HG03025 (cell line): ENCODE measurements at regions not wholly inside any gene's neighbourhood (a gene's known extent, or its start where the extent isn't known, plus 50 kb on each side); places are given as distances from the start of the nearest gene placed in this dataset.

Experiments used
- ATAC-seq: cut with Tn5 transposase; IDR thresholded peaks from one replicate; pipeline ENCODE4 v1.9.1; 2021; ENCODE audit warnings: mild to moderate bottlenecking, moderate library complexity; ENCODE audit not compliant: unreplicated experiment, low FRiP score

DNA sequence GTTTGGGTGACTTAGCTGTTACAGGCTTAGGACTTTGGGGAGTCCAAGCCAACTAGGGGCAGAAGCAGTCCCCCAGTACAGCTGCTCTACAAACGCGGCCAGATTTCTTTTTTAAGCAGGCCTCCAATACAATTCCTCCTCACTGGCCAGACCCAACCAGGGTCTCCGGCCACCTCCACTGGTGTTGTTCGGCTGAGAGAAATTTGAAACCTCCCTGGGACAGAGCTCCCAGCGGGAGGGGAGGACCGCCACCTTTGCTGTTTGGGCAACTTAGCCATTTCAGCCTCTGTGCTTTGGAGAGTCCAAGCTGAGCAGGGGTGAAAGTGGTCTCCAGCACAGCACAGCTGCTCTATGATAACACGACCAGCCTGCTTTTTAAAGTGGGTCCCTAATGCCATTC, 59.4 kb upstream of the KHDRBS2 start:
- no peak for ATAC-seq

DNA sequence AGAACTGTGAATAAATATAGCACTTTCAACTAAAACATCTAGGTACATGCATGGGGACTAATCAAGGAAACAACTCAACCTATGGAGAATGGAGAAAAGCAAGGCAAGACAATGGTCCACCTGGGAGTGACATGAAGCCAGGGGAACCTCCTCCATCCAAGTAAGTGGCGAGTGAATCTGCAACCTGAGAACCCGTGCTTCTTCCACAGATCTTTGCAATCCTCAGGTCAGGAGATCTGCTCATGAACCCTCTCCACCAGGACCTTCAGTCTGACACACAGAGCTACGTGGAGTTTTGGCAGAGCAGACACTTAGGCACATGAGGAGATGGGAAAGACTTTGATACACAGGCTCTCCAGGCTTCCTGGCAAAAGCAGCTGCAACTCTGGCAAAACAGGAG, 58.8 kb upstream of the KHDRBS2 start:
- ATAC-seq, result no peak

DNA sequence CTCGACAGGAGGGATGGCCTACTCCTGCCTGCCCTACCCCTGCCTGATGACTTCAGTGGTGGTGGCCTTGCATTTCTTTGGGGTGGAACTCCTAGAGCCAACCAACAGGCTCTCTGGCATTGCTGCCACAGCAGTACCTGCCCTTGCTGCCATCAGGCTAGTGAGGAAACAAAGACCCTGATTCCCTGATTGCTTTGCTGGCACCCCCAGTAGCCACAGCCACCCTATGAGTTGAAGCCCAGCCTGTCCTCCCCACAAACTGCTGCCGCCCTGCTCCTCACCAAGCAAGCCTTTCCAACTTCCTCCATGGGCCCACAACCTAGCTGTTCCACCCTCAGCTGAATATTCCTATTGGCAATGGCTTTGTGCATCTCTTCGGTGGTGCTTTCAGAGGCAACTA, 52.5 kb upstream of the KHDRBS2 start:
- ATAC-seq, result no peak
